ENCODE measurements at regions not wholly inside any gene's neighbourhood (a gene's known extent, or its start where the extent isn't known, plus 50 kb on each side); places are given as distances from the start of the nearest gene placed in this dataset.

DNA sequence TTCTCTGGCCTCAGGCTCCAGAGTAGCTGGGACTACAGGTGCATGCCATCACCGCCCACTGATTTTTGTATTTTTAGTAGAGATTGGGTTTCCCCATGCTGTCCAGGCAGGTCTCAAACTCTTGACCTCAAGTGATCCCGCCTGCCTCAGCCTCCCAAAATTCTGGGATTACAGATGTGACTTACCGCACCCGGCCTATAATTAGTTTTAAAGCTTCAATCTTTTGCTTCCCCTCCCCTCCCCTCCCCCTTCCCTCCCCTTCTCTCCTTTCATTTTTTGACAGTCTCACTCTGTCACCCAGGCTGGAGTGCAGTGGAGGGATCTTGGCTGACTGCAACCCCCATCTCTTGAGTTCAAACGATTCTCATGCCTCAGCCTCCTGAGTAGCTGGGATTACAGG is 433.3 kb upstream of the EDIL3 start:
- Histone ChIP-seq H3K4me3 (ENCODE audit: low read depth in 1 of 2, low read length in 2 of 2) (no peak overlapping the region), H3K4me1 (ENCODE audit: insufficient read depth, low read length) (no peaks in the 10 kb centered on the region), H3K4me2 (ENCODE audit: insufficient read depth, low read length) (no peak overlapping the region), H3K79me2 (ENCODE audit: insufficient read depth, low read length) (no peaks in the 10 kb centered on the region), H2AFZ (ENCODE audit: low read depth, low read length) (no peak overlapping the region), H3K27ac (ENCODE audit: low read length) (no peak overlapping the region), H3K36me3 (ENCODE audit: insufficient read depth, low read length) (no peaks in the 10 kb centered on the region), H3K27me3 (ENCODE audit: insufficient read depth, low read length, poor library complexity) (no peaks in the 10 kb centered on the region), H4K20me1 (ENCODE audit: insufficient read depth, low read length) (no peaks in the 10 kb centered on the region), H3K9ac (ENCODE audit: low read depth, low read length) (no peak overlapping the region), H3K9me3 (ENCODE audit: insufficient read depth, low read length, severe bottlenecking) (no peaks in the 10 kb centered on the region)
- ATAC-seq (ENCODE audit: insufficient read depth, low read depth) (no peak), DNase-seq (no peak)
- TF ChIP-seq EZH2 (IDR thresholded peaks at IDR 0.05; ENCODE audit: borderline replicate concordance, low read depth, low read length, severe bottlenecking) = no peak
- TF ChIP-seq, protein P1, sequence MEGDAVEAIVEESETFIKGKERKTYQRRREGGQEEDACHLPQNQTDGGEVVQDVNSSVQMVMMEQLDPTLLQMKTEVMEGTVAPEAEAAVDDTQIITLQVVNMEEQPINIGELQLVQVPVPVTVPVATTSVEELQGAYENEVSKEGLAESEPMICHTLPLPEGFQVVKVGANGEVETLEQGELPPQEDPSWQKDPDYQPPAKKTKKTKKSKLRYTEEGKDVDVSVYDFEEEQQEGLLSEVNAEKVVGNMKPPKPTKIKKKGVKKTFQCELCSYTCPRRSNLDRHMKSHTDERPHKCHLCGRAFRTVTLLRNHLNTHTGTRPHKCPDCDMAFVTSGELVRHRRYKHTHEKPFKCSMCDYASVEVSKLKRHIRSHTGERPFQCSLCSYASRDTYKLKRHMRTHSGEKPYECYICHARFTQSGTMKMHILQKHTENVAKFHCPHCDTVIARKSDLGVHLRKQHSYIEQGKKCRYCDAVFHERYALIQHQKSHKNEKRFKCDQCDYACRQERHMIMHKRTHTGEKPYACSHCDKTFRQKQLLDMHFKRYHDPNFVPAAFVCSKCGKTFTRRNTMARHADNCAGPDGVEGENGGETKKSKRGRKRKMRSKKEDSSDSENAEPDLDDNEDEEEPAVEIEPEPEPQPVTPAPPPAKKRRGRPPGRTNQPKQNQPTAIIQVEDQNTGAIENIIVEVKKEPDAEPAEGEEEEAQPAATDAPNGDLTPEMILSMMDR (IDR thresholded peaks at IDR 0.05; ENCODE audit: borderline replicate concordance, extremely low read depth, low read length, poor library complexity, severe bottlenecking) = no peak

DNA sequence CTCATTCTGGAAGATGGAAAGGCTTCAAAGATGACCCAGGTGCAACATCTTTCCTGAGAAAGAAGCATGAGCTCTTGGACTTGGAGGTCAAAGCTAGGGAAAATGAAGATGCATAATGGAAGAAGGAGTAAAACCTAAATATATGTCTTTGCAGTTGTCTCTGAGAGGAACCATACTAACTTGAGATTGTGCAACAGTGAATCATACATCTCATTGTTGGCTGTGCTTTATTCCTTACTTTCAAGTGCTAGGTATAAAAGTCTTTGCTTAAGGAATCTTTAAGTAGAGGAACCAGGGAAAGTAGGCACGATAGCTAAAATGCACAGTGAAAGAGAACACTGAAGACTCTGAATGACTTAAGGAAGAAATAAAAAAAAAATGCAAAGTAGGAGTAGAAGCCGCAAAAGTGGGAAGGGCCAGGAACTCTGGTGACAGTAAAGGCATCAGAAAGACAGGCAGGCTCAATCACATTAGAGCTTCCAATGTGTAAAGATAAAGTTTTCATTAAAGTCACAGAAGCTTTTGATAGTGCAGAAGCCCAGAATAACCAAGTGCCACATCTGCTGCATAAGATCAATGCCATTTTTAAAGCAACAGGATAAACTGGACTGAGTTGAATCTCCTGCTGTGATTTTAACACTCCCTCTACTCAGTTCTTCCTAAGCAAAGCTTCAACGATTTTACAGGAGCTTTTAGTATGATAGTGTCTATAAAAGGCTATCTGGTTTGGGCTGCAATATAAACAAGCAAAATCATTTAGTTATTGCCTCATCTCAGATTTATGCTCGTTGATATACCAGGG is 432.3 kb upstream of the EDIL3 start:
- ATAC-seq (ENCODE audit: insufficient read depth, low read depth) = no peak
- Histone ChIP-seq H3K4me2 (ENCODE audit: insufficient read depth, low read length) (no peak overlapping the region), H3K79me2 (ENCODE audit: insufficient read depth, low read length) (no peaks in the 10 kb centered on the region), H3K36me3 (ENCODE audit: insufficient read depth, low read length) (no peaks in the 10 kb centered on the region), H3K4me1 (ENCODE audit: insufficient read depth, low read length) (no peaks in the 10 kb centered on the region), H2AFZ (ENCODE audit: low read depth, low read length) (no peak overlapping the region), H3K9ac (ENCODE audit: low read depth, low read length) (no peak overlapping the region), H3K27me3 (ENCODE audit: insufficient read depth, low read length, poor library complexity) (no peaks in the 10 kb centered on the region), H3K9me3 (ENCODE audit: insufficient read depth, low read length, severe bottlenecking) (no peaks in the 10 kb centered on the region), H3K4me3 (ENCODE audit: low read depth in 1 of 2, low read length in 2 of 2) (no peak overlapping the region), H3K27ac (ENCODE audit: low read length) (no peak overlapping the region), H4K20me1 (ENCODE audit: insufficient read depth, low read length) (no peaks in the 10 kb centered on the region)
- DNase-seq = no peak
- no peak for TF ChIP-seq EZH2 (IDR thresholded peaks at IDR 0.05; ENCODE audit: borderline replicate concordance, low read depth, low read length, severe bottlenecking)
- TF ChIP-seq, protein P1 (IDR thresholded peaks at IDR 0.05; ENCODE audit: borderline replicate concordance, extremely low read depth, low read length, poor library complexity, severe bottlenecking) = no peak

DNA sequence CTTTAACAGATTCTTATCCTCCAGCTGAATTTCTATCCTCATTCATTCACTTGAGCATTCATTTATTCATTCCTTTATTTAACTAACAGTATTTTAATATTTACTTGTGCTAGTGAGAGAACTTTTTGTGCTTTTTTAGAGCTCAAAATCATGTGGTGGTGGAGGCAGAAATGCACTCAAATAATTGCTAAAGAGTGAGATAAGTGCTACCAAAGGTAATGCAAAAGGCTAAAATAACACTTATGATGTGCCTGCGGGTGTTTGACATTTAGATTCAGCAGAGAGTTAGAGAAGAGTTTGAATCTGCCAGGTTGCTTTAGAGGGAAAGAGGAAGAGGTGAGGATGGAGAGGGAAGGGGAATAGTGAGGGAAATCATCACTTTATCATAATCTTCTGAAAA is 431.5 kb upstream of the EDIL3 start:
- Histone ChIP-seq H3K9me3 (ENCODE audit: insufficient read depth, low read length, severe bottlenecking) (no peaks in the 10 kb centered on the region), H3K4me3 (ENCODE audit: low read depth in 1 of 2, low read length in 2 of 2) (no peak overlapping the region), H3K4me1 (ENCODE audit: insufficient read depth, low read length) (no peaks in the 10 kb centered on the region), H2AFZ (ENCODE audit: low read depth, low read length) (no peak overlapping the region), H3K4me2 (ENCODE audit: insufficient read depth, low read length) (no peak overlapping the region), H3K27me3 (ENCODE audit: insufficient read depth, low read length, poor library complexity) (no peaks in the 10 kb centered on the region), H3K36me3 (ENCODE audit: insufficient read depth, low read length) (no peaks in the 10 kb centered on the region), H3K9ac (ENCODE audit: low read depth, low read length) (no peak overlapping the region), H3K79me2 (ENCODE audit: insufficient read depth, low read length) (no peaks in the 10 kb centered on the region), H4K20me1 (ENCODE audit: insufficient read depth, low read length) (no peaks in the 10 kb centered on the region), H3K27ac (ENCODE audit: low read length) (no peak overlapping the region)
- no peak for TF ChIP-seq EZH2 (IDR thresholded peaks at IDR 0.05; ENCODE audit: borderline replicate concordance, low read depth, low read length, severe bottlenecking)
- TF ChIP-seq, protein P1 (IDR thresholded peaks at IDR 0.05; ENCODE audit: borderline replicate concordance, extremely low read depth, low read length, poor library complexity, severe bottlenecking) = no peak
- ATAC-seq (ENCODE audit: insufficient read depth, low read depth) = no peak
- DNase-seq = no peak

All from DND-41 (cell line).